HUES48 (cell line): ENCODE measurements at regions not wholly inside any gene's neighbourhood (a gene's known extent, or its start where the extent isn't known, plus 50 kb on each side); places are given as distances from the start of the nearest gene placed in this dataset.

Experiments
- H3K27ac ChIP-seq: one replicate; pipeline ENCODE4 v1.7.0; 2013; ENCODE audit warnings: low read depth, low read length, inconsistent platforms
- H3K27me3 ChIP-seq: 2 replicates; pipeline ENCODE4 v1.6.1; 2013; ENCODE audit warnings: mild to moderate bottlenecking, low read length; ENCODE audit not compliant: control insufficient read depth, insufficient read depth
- H3K36me3 ChIP-seq: 2 replicates; pipeline ENCODE4 v1.6.1; 2013; ENCODE audit warnings: low read length; ENCODE audit not compliant: control insufficient read depth, insufficient read depth
- H3K4me1 ChIP-seq: 2 replicates; pipeline ENCODE4 v1.6.1; 2013; ENCODE audit warnings: mild to moderate bottlenecking, low read length; ENCODE audit not compliant: control insufficient read depth, insufficient read depth
- H3K4me3 ChIP-seq: 2 replicates; pipeline ENCODE4 v1.5.1; 2013; ENCODE audit warnings: mild to moderate bottlenecking, low read depth, low read length
- H3K9ac ChIP-seq: 2 replicates; pipeline ENCODE4 v1.6.1; 2013; ENCODE audit warnings: mild to moderate bottlenecking, low read depth, low read length, moderate library complexity
- H3K9me3 ChIP-seq: 2 replicates; pipeline ENCODE4 v1.6.1; 2013; ENCODE audit warnings: low read length; ENCODE audit not compliant: control insufficient read depth, insufficient read depth

DNA sequence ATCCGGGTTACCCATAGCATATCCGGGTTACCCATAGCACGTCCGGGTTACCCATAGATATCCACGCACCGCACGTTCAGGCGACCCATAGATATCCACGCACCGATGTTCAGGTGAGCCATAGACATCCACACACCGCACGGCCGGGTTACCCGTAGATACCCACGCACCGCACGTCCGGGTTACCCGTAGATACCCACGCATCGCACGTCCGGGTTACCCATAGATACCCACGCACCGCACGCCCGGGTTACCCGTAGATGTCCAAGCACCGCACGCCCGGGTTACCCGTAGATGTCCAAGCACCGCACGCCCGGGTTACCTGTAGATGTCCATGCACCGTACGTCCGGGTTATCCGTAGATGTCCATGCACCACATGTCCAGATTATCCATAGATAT is 60.3 kb upstream of the SYT1 start:
- H3K27ac ChIP-seq, result no peak overlapping the region
- no peaks in the 10 kb centered on the region for H3K9me3 ChIP-seq
- peaks cover 17% of the 10 kb centered on the region for H3K4me1 ChIP-seq
- no peaks in the 10 kb centered on the region for H3K27me3 ChIP-seq
- no peak overlapping the region for H3K4me3 ChIP-seq
- H3K9ac ChIP-seq, result no peak overlapping the region
- H3K36me3 ChIP-seq, result no peaks in the 10 kb centered on the region
